ENCODE measurements at regions not wholly inside any gene's neighbourhood (a gene's known extent, or its start where the extent isn't known, plus 50 kb on each side); places are given as distances from the start of the nearest gene placed in this dataset.

GRCh38 chr6:168923171-168923570 lies 330.5 kb downstream of the THBS2 start:
- Histone ChIP-seq H3K4me2 (ENCODE audit: insufficient read depth, low read length) (no peak overlapping the region), H3K27me3 (ENCODE audit: insufficient read depth, low read length, poor library complexity) (no peaks in the 10 kb centered on the region), H3K27ac (ENCODE audit: low read length) (no peak overlapping the region), H3K9me3 (ENCODE audit: insufficient read depth, low read length, severe bottlenecking) (peaks cover 5% of the 10 kb centered on the region), H3K79me2 (ENCODE audit: insufficient read depth, low read length) (no peaks in the 10 kb centered on the region), H3K36me3 (ENCODE audit: insufficient read depth, low read length) (no peaks in the 10 kb centered on the region), H3K9ac (ENCODE audit: low read depth, low read length) (no peak overlapping the region), H3K4me3 (ENCODE audit: low read depth in 1 of 2, low read length in 2 of 2) (no peak overlapping the region), H4K20me1 (ENCODE audit: insufficient read depth, low read length) (no peaks in the 10 kb centered on the region), H3K4me1 (ENCODE audit: insufficient read depth, low read length) (no peaks in the 10 kb centered on the region), H2AFZ (ENCODE audit: low read depth, low read length) (no peak overlapping the region)
- no peak for TF ChIP-seq EZH2 (IDR thresholded peaks at IDR 0.05; ENCODE audit: borderline replicate concordance, low read depth, low read length, severe bottlenecking)
- TF ChIP-seq, protein P1, sequence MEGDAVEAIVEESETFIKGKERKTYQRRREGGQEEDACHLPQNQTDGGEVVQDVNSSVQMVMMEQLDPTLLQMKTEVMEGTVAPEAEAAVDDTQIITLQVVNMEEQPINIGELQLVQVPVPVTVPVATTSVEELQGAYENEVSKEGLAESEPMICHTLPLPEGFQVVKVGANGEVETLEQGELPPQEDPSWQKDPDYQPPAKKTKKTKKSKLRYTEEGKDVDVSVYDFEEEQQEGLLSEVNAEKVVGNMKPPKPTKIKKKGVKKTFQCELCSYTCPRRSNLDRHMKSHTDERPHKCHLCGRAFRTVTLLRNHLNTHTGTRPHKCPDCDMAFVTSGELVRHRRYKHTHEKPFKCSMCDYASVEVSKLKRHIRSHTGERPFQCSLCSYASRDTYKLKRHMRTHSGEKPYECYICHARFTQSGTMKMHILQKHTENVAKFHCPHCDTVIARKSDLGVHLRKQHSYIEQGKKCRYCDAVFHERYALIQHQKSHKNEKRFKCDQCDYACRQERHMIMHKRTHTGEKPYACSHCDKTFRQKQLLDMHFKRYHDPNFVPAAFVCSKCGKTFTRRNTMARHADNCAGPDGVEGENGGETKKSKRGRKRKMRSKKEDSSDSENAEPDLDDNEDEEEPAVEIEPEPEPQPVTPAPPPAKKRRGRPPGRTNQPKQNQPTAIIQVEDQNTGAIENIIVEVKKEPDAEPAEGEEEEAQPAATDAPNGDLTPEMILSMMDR (IDR thresholded peaks at IDR 0.05; ENCODE audit: borderline replicate concordance, extremely low read depth, low read length, poor library complexity, severe bottlenecking), result no peak
- DNase-seq, result no peak
- no peak for ATAC-seq (ENCODE audit: insufficient read depth, low read depth)

- no peak overlapping the region for H3K27ac ChIP-seq (ENCODE audit: low read length)
- no peaks in the 10 kb centered on the region for H3K79me2 ChIP-seq (ENCODE audit: insufficient read depth, low read length)
- H4K20me1 ChIP-seq (ENCODE audit: insufficient read depth, low read length), result no peaks in the 10 kb centered on the region
- no peak for ATAC-seq (ENCODE audit: insufficient read depth, low read depth)
- no peak overlapping the region for H2AFZ ChIP-seq (ENCODE audit: low read depth, low read length)
- H3K9me3 ChIP-seq (ENCODE audit: insufficient read depth, low read length, severe bottlenecking), result peaks cover 5% of the 10 kb centered on the region
- no peak overlapping the region for H3K4me2 ChIP-seq (ENCODE audit: insufficient read depth, low read length)
- H3K4me1 ChIP-seq (ENCODE audit: insufficient read depth, low read length), result no peaks in the 10 kb centered on the region
- no peak for DNase-seq
- no peak overlapping the region for H3K4me3 ChIP-seq (ENCODE audit: low read depth in 1 of 2, low read length in 2 of 2)
- H3K36me3 ChIP-seq (ENCODE audit: insufficient read depth, low read length), result no peaks in the 10 kb centered on the region
- TF ChIP-seq, protein P1 (IDR thresholded peaks at IDR 0.05; ENCODE audit: borderline replicate concordance, extremely low read depth, low read length, poor library complexity, severe bottlenecking), result no peak
- TF ChIP-seq EZH2 (IDR thresholded peaks at IDR 0.05; ENCODE audit: borderline replicate concordance, low read depth, low read length, severe bottlenecking), result no peak
- no peaks in the 10 kb centered on the region for H3K27me3 ChIP-seq (ENCODE audit: insufficient read depth, low read length, poor library complexity)
- H3K9ac ChIP-seq (ENCODE audit: low read depth, low read length), result no peak overlapping the region
These were observed 331.2 kb downstream of the THBS2 start for GRCh38 chr6:168922436-168922835.

DNA sequence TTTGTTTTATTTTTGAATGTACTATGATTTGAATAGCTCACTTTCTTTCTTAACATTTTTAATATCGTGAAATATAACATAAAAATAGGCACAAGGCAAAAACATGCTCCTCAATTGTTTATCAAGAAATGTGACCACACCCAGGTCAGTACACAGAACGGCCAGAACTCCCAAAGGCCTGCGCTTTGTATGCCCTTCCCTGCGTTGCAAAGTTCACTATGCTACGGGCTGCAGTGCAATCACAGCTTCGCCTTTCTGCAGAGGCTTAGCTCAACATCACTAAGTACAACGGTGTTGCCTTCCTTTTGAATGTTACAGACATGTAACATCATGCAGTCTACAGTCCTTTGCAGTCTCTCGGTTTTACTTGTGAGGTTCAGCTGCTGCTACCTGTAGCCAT lies 333.4 kb downstream of the THBS2 start:
- TF ChIP-seq, protein P1 (IDR thresholded peaks at IDR 0.05; ENCODE audit: borderline replicate concordance, extremely low read depth, low read length, poor library complexity, severe bottlenecking), result no peak
- no peak for TF ChIP-seq EZH2 (IDR thresholded peaks at IDR 0.05; ENCODE audit: borderline replicate concordance, low read depth, low read length, severe bottlenecking)
- Histone ChIP-seq H3K4me2 (ENCODE audit: insufficient read depth, low read length) (no peak overlapping the region), H2AFZ (ENCODE audit: low read depth, low read length) (no peak overlapping the region), H3K4me3 (ENCODE audit: low read depth in 1 of 2, low read length in 2 of 2) (no peak overlapping the region), H3K27me3 (ENCODE audit: insufficient read depth, low read length, poor library complexity) (no peaks in the 10 kb centered on the region), H3K27ac (ENCODE audit: low read length) (no peak overlapping the region), H3K9ac (ENCODE audit: low read depth, low read length) (no peak overlapping the region), H3K9me3 (ENCODE audit: insufficient read depth, low read length, severe bottlenecking) (no peaks in the 10 kb centered on the region), H3K36me3 (ENCODE audit: insufficient read depth, low read length) (no peaks in the 10 kb centered on the region), H4K20me1 (ENCODE audit: insufficient read depth, low read length) (no peaks in the 10 kb centered on the region), H3K4me1 (ENCODE audit: insufficient read depth, low read length) (no peaks in the 10 kb centered on the region), H3K79me2 (ENCODE audit: insufficient read depth, low read length) (no peaks in the 10 kb centered on the region)
- ATAC-seq (ENCODE audit: insufficient read depth, low read depth), result no peak
- no peak for DNase-seq
